Astrocyte (in vitro differentiated cells and primary cell): ENCODE measurements at regions not wholly inside any gene's neighbourhood (a gene's known extent, or its start where the extent isn't known, plus 50 kb on each side); places are given as distances from the start of the nearest gene placed in this dataset.
"Not testable (repeated sequence)": the region's sequence is repeated elsewhere in the genome, so short reads cannot be mapped to it uniquely, and the experiment has no call there.

Source experiments
- DNase-seq: peaks from one replicate; pipeline ENCODE4 v3.0.0-alpha.2; 2010; ENCODE audit warnings: low read depth
- FAIRE-seq: peaks from 2 replicates; lab custom pipeline; 2011; peaks lifted over from hg19 to GRCh38; lab: Jason Lieb, UNC
- H2AFZ ChIP-seq: 2 replicates; pipeline ENCODE4 v1.6.0; 2012; ENCODE audit warnings: low read depth, low read length, inconsistent platforms
- H3K27ac ChIP-seq: 2 replicates; pipeline ENCODE4 v1.5.1; 2011; ENCODE audit warnings: low read depth, low read length, inconsistent platforms
- H3K27me3 ChIP-seq: 2 replicates; pipeline ENCODE4 v1.6.0; 2011; ENCODE audit warnings: low read length, inconsistent platforms; ENCODE audit not compliant: insufficient read depth
- H3K36me3 ChIP-seq: 2 replicates; pipeline ENCODE4 v1.5.1; 2011; ENCODE audit warnings: low read length, inconsistent platforms; ENCODE audit not compliant: insufficient read depth
- H3K4me1 ChIP-seq: 2 replicates; pipeline ENCODE4 v1.5.1; 2011; ENCODE audit warnings: low read length, inconsistent platforms; ENCODE audit not compliant: insufficient read depth
- H3K4me2 ChIP-seq: 2 replicates; pipeline ENCODE4 v1.6.0; 2012; ENCODE audit warnings: low read length, inconsistent platforms
- H3K4me3 ChIP-seq: 2 replicates; pipeline ENCODE4 v1.5.1; 2011; ENCODE audit warnings: low read depth, mild to moderate bottlenecking, low read length, inconsistent platforms; ENCODE audit not compliant: insufficient read depth
- H3K79me2 ChIP-seq: 2 replicates; pipeline ENCODE4 v1.6.0; 2012; ENCODE audit warnings: mild to moderate bottlenecking, low read length, inconsistent platforms; ENCODE audit not compliant: insufficient read depth
- H3K9ac ChIP-seq: 2 replicates; pipeline ENCODE4 v1.6.0; 2012; ENCODE audit warnings: mild to moderate bottlenecking, low read length, inconsistent platforms
- H3K9me3 ChIP-seq: 2 replicates; pipeline ENCODE4 v1.5.1; 2012; ENCODE audit warnings: low read depth, mild to moderate bottlenecking, low read length, inconsistent platforms; ENCODE audit not compliant: insufficient read depth
- H4K20me1 ChIP-seq: 2 replicates; pipeline ENCODE4 v1.6.0; 2012; ENCODE audit warnings: low read length, inconsistent platforms; ENCODE audit not compliant: insufficient read depth
- H3K27ac Mint-ChIP-seq: one replicate; pipeline ENCODE4 v1.8.0; 2021; ENCODE audit warnings: mild to moderate bottlenecking, mixed read lengths; ENCODE audit not compliant: unreplicated experiment
- H3K27me3 Mint-ChIP-seq: one replicate; pipeline ENCODE4 v1.8.0; 2021; ENCODE audit warnings: low read depth, mixed read lengths; ENCODE audit not compliant: unreplicated experiment
- H3K36me3 Mint-ChIP-seq: one replicate; pipeline ENCODE4 v1.8.0; 2021; ENCODE audit warnings: low read depth, mixed read lengths; ENCODE audit not compliant: unreplicated experiment
- H3K4me1 Mint-ChIP-seq: one replicate; pipeline ENCODE4 v1.8.0; 2021; ENCODE audit warnings: low read depth, mixed read lengths; ENCODE audit not compliant: unreplicated experiment
- H3K4me3 Mint-ChIP-seq: one replicate; pipeline ENCODE4 v1.8.0; 2021; ENCODE audit warnings: mild to moderate bottlenecking, moderate library complexity, mixed read lengths; ENCODE audit not compliant: unreplicated experiment
- H3K9me3 Mint-ChIP-seq: one replicate; pipeline ENCODE4 v1.8.0; 2021; ENCODE audit warnings: mild to moderate bottlenecking, mixed read lengths; ENCODE audit not compliant: unreplicated experiment
- CTCF ChIP-seq: IDR thresholded peaks from 2 replicates; pipeline ENCODE4 v1.5.1; 2011; ENCODE audit warnings: low read depth, mild to moderate bottlenecking, inconsistent platforms, low read length, moderate library complexity; ENCODE audit not compliant: insufficient read depth
- EZH2 ChIP-seq: IDR thresholded peaks from 2 replicates; pipeline ENCODE4 v1.6.1; 2012; ENCODE audit warnings: mild to moderate bottlenecking, low read length, inconsistent platforms; ENCODE audit not compliant: insufficient read depth

GRCh38 chr5:25688156-25688555 is 1043.4 kb upstream of the CDH10 start:
- Histone ChIP-seq H4K20me1 (no peaks in the 10 kb centered on the region), H3K4me2 (no peak overlapping the region)
- no peak for FAIRE-seq

GRCh38 chr5:25669645-25670401 is 1025.0 kb upstream of the CDH10 start:
- no peaks in the 10 kb centered on the region for H3K27me3 Mint-ChIP-seq
- Histone ChIP-seq H2AFZ (no peak overlapping the region), H3K27me3 (no peaks in the 10 kb centered on the region), H3K36me3 (no peaks in the 10 kb centered on the region), H3K4me2 (no peak overlapping the region), H3K79me2 (no peaks in the 10 kb centered on the region), H3K4me3 (no peak overlapping the region), H3K9ac (no peak overlapping the region), H3K27ac (no peak overlapping the region), H4K20me1 (no peaks in the 10 kb centered on the region), H3K9me3 (peaks cover 5% of the 10 kb centered on the region), H3K4me1 (no peaks in the 10 kb centered on the region)
- no peaks in the 10 kb centered on the region for H3K4me1 Mint-ChIP-seq
- H3K4me3 Mint-ChIP-seq = no peak overlapping the region
- FAIRE-seq = no peak
- no peak for DNase-seq
- H3K36me3 Mint-ChIP-seq = no peaks in the 10 kb centered on the region
- TF ChIP-seq EZH2 (no peak), CTCF (no peak)
- H3K9me3 Mint-ChIP-seq = no peaks in the 10 kb centered on the region
- no peak overlapping the region for H3K27ac Mint-ChIP-seq

More at GRCh38 chr5:25688156-25688555, 1043.4 kb upstream of the CDH10 start:
- H3K36me3 Mint-ChIP-seq = no peaks in the 10 kb centered on the region
- Histone ChIP-seq H2AFZ (no peak overlapping the region), H3K27ac (no peak overlapping the region), H3K9me3 (no peaks in the 10 kb centered on the region), H3K9ac (no peak overlapping the region), H3K4me3 (no peak overlapping the region), H3K36me3 (no peaks in the 10 kb centered on the region), H3K27me3 (no peaks in the 10 kb centered on the region), H3K4me1 (no peaks in the 10 kb centered on the region), H3K79me2 (no peaks in the 10 kb centered on the region)
- no peaks in the 10 kb centered on the region for H3K9me3 Mint-ChIP-seq
- H3K4me3 Mint-ChIP-seq = no peak overlapping the region
- no peaks in the 10 kb centered on the region for H3K4me1 Mint-ChIP-seq
- TF ChIP-seq CTCF = no peak
- no peak for TF ChIP-seq EZH2
- no peak overlapping the region for H3K27ac Mint-ChIP-seq
- DNase-seq = no peak
- H3K27me3 Mint-ChIP-seq = no peaks in the 10 kb centered on the region

GRCh38 chr5:25662610-25663009 is 1017.8 kb upstream of the CDH10 start:
- FAIRE-seq = no peak
- no peak overlapping the region for H2AFZ ChIP-seq
- H3K4me1 ChIP-seq = no peaks in the 10 kb centered on the region
- no peak for DNase-seq
- no peaks in the 10 kb centered on the region for H4K20me1 ChIP-seq
- no peaks in the 10 kb centered on the region for H3K36me3 ChIP-seq
- H3K9me3 ChIP-seq = peaks cover 5% of the 10 kb centered on the region
- peaks cover 3% of the 10 kb centered on the region for H3K9me3 Mint-ChIP-seq
- H3K4me1 Mint-ChIP-seq = no peaks in the 10 kb centered on the region
- no peaks in the 10 kb centered on the region for H3K79me2 ChIP-seq
- H3K4me2 ChIP-seq = no peak overlapping the region
- no peaks in the 10 kb centered on the region for H3K27me3 Mint-ChIP-seq
- H3K4me3 ChIP-seq = no peak overlapping the region
- H3K27ac ChIP-seq = no peak overlapping the region
- no peaks in the 10 kb centered on the region for H3K36me3 Mint-ChIP-seq
- H3K27me3 ChIP-seq = no peaks in the 10 kb centered on the region
- no peak for TF ChIP-seq CTCF
- no peak for TF ChIP-seq EZH2
- no peak overlapping the region for H3K27ac Mint-ChIP-seq
- H3K4me3 Mint-ChIP-seq = no peak overlapping the region
- H3K9ac ChIP-seq = no peak overlapping the region

GRCh38 chr5:25650316-25650715 is 1005.5 kb upstream of the CDH10 start:
- peaks cover 13% of the 10 kb centered on the region for H3K9me3 Mint-ChIP-seq

More at GRCh38 chr5:25650316-25650715, 1005.5 kb upstream of the CDH10 start:
- H3K79me2 ChIP-seq, H3K4me2 ChIP-seq, H3K4me3 Mint-ChIP-seq, H3K27ac Mint-ChIP-seq, H4K20me1 ChIP-seq, H3K4me1 ChIP-seq, H3K27ac ChIP-seq, H3K27me3 ChIP-seq, H3K9ac ChIP-seq, H3K27me3 Mint-ChIP-seq, H3K4me1 Mint-ChIP-seq, H2AFZ ChIP-seq, H3K36me3 Mint-ChIP-seq, H3K36me3 ChIP-seq, DNase-seq, H3K4me3 ChIP-seq, FAIRE-seq, H3K9me3 ChIP-seq: not testable (repeated sequence)
